Effector memory CD4-positive, alpha-beta T cell (primary cell): ENCODE measurements at regions not wholly inside any gene's neighbourhood (a gene's known extent, or its start where the extent isn't known, plus 50 kb on each side); places are given as distances from the start of the nearest gene placed in this dataset.

Experiments used
- DNase-seq, 3 donors: peaks; one replicate each; pipeline ENCODE4 v3.0.0-alpha.2; 2020
- H3K27ac ChIP-seq: 2 replicates; pipeline ENCODE4 v1.7.0; 2013; ENCODE audit warnings: mild to moderate bottlenecking, low read length, moderate library complexity; ENCODE audit not compliant: insufficient read depth, poor library complexity, severe bottlenecking
- H3K27me3 ChIP-seq: replicated peaks from 2 replicates; pipeline ENCODE4 v1.7.0; 2013; ENCODE audit warnings: mild to moderate bottlenecking, low read length; ENCODE audit not compliant: insufficient read depth, control insufficient read depth, poor library complexity, severe bottlenecking
- H3K36me3 ChIP-seq: 2 replicates; pipeline ENCODE4 v1.7.0; 2013; ENCODE audit warnings: mild to moderate bottlenecking, low read length, moderate library complexity; ENCODE audit not compliant: control insufficient read depth, insufficient read depth
- H3K4me1 ChIP-seq: 2 replicates; pipeline ENCODE4 v1.7.0; 2013; ENCODE audit warnings: low read length, mild to moderate bottlenecking; ENCODE audit not compliant: control insufficient read depth, insufficient read depth, poor library complexity, severe bottlenecking
- H3K4me3 ChIP-seq: 2 replicates; pipeline ENCODE4 v1.7.0; 2013; ENCODE audit warnings: low read length, low read depth, mild to moderate bottlenecking; ENCODE audit not compliant: insufficient read depth, poor library complexity, severe bottlenecking
- H3K9me3 ChIP-seq: 2 replicates; pipeline ENCODE4 v1.7.0; 2013; ENCODE audit warnings: mild to moderate bottlenecking, low read length, moderate library complexity; ENCODE audit not compliant: control insufficient read depth

GRCh38 chr14:100981809-100982208, 78.3 kb upstream of the RTL1 start:
- Histone ChIP-seq H3K27ac (no peak overlapping the region), H3K36me3 (no peaks in the 10 kb centered on the region), H3K27me3 (peaks cover 2% of the 10 kb centered on the region), H3K4me3 (no peak overlapping the region), H3K9me3 (no peaks in the 10 kb centered on the region), H3K4me1 (no peaks in the 10 kb centered on the region)
- DNase-seq = no peak

- no peak overlapping the region for H3K4me3 ChIP-seq
- H3K27ac ChIP-seq = no peak overlapping the region
- peaks cover 2% of the 10 kb centered on the region for H3K27me3 ChIP-seq
- no peaks in the 10 kb centered on the region for H3K36me3 ChIP-seq
- H3K4me1 ChIP-seq = no peaks in the 10 kb centered on the region
- no peaks in the 10 kb centered on the region for H3K9me3 ChIP-seq
- no peak for DNase-seq
Measured at GRCh38 chr14:100982353-100982752, 78.8 kb upstream of the RTL1 start.

- no peak overlapping the region for H3K4me3 ChIP-seq
- H3K36me3 ChIP-seq = no peaks in the 10 kb centered on the region
- DNase-seq = no peak
- no peaks in the 10 kb centered on the region for H3K4me1 ChIP-seq
- no peaks in the 10 kb centered on the region for H3K9me3 ChIP-seq
- H3K27ac ChIP-seq = no peak overlapping the region
- H3K27me3 ChIP-seq = peaks cover 2% of the 10 kb centered on the region
Measured at GRCh38 chr14:100982762-100983161, 79.2 kb upstream of the RTL1 start.

GRCh38 chr14:100983710-100984109, 80.2 kb upstream of the RTL1 start:
- no peaks in the 10 kb centered on the region for H3K4me1 ChIP-seq
- no peak overlapping the region for H3K27ac ChIP-seq
- H3K27me3 ChIP-seq = peaks cover 2% of the 10 kb centered on the region

GRCh38 chr14:100988011-100988410, 84.5 kb upstream of the RTL1 start:
- Histone ChIP-seq H3K4me3 (no peak overlapping the region), H3K27me3 (peaks cover 2% of the 10 kb centered on the region), H3K36me3 (no peaks in the 10 kb centered on the region), H3K9me3 (no peaks in the 10 kb centered on the region), H3K27ac (no peak overlapping the region), H3K4me1 (no peaks in the 10 kb centered on the region)
- DNase-seq = no peak

More at GRCh38 chr14:100983710-100984109, 80.2 kb upstream of the RTL1 start:
- Histone ChIP-seq H3K4me3 (no peak overlapping the region), H3K9me3 (no peaks in the 10 kb centered on the region), H3K36me3 (no peaks in the 10 kb centered on the region)
- no peak for DNase-seq

- Histone ChIP-seq H3K4me3 (no peak overlapping the region), H3K27ac (no peak overlapping the region), H3K27me3 (peaks cover 2% of the 10 kb centered on the region), H3K36me3 (no peaks in the 10 kb centered on the region), H3K9me3 (no peaks in the 10 kb centered on the region), H3K4me1 (no peaks in the 10 kb centered on the region)
- DNase-seq = no peak
Measured at GRCh38 chr14:100988411-100988900, 84.9 kb upstream of the RTL1 start.

- H3K36me3 ChIP-seq = no peaks in the 10 kb centered on the region
- no peaks in the 10 kb centered on the region for H3K9me3 ChIP-seq
- H3K27me3 ChIP-seq = peaks cover 2% of the 10 kb centered on the region
- no peaks in the 10 kb centered on the region for H3K4me1 ChIP-seq
- H3K27ac ChIP-seq = no peak overlapping the region
- DNase-seq = no peak
- H3K4me3 ChIP-seq = no peak overlapping the region
Measured at GRCh38 chr14:100988956-100989355, 85.4 kb upstream of the RTL1 start.

GRCh38 chr14:100989924-100990323, 86.4 kb upstream of the RTL1 start:
- no peaks in the 10 kb centered on the region for H3K36me3 ChIP-seq
- no peak overlapping the region for H3K4me3 ChIP-seq
- H3K27ac ChIP-seq = no peak overlapping the region
- no peak for DNase-seq
- peaks cover 2% of the 10 kb centered on the region for H3K27me3 ChIP-seq
- H3K4me1 ChIP-seq = no peaks in the 10 kb centered on the region
- H3K9me3 ChIP-seq = no peaks in the 10 kb centered on the region

- Histone ChIP-seq H3K27me3 (no peaks in the 10 kb centered on the region), H3K9me3 (no peaks in the 10 kb centered on the region), H3K4me1 (no peaks in the 10 kb centered on the region), H3K4me3 (no peak overlapping the region), H3K36me3 (no peaks in the 10 kb centered on the region), H3K27ac (no peak overlapping the region)
- DNase-seq = no peak
Measured at GRCh38 chr14:100994082-100994481, 90.6 kb upstream of the RTL1 start.

GRCh38 chr14:100994756-100995330, 91.3 kb upstream of the RTL1 start:
- no peaks in the 10 kb centered on the region for H3K36me3 ChIP-seq
- H3K4me1 ChIP-seq = no peaks in the 10 kb centered on the region
- H3K27me3 ChIP-seq = no peaks in the 10 kb centered on the region
- no peak overlapping the region for H3K4me3 ChIP-seq
- DNase-seq = no peak
- no peaks in the 10 kb centered on the region for H3K9me3 ChIP-seq
- no peak overlapping the region for H3K27ac ChIP-seq
